HG02885 (cell line): ENCODE measurements at regions not wholly inside any gene's neighbourhood (a gene's known extent, or its start where the extent isn't known, plus 50 kb on each side); places are given as distances from the start of the nearest gene placed in this dataset.

Source experiments
- ATAC-seq: cut with Tn5 transposase; IDR thresholded peaks from one replicate; pipeline ENCODE4 v1.9.1; 2021; ENCODE audit warnings: mild to moderate bottlenecking; ENCODE audit not compliant: unreplicated experiment, poor library complexity

- no peak for ATAC-seq
Observed at GRCh38 chr13:22653866-22654265, 526.9 kb upstream of the SGCG start.

GRCh38 chr13:22655106-22655852 is 525.5 kb upstream of the SGCG start:
- no peak for ATAC-seq

GRCh38 chr13:22662771-22663170 is 518.0 kb upstream of the SGCG start:
- ATAC-seq: no peak

GRCh38 chr13:22665506-22665905 is 515.3 kb upstream of the SGCG start:
- ATAC-seq: no peak

- ATAC-seq: no peak
Observed at GRCh38 chr13:22690756-22691155, 490.0 kb upstream of the SGCG start.

- no peak for ATAC-seq
Observed at GRCh38 chr13:22693691-22694090, 487.1 kb upstream of the SGCG start.

GRCh38 chr13:22696433-22696832 is 484.3 kb upstream of the SGCG start:
- no peak for ATAC-seq

- ATAC-seq: no peak
Observed at GRCh38 chr13:22698467-22698866, 482.3 kb upstream of the SGCG start.

GRCh38 chr13:22700246-22700887 is 480.4 kb upstream of the SGCG start:
- no peak for ATAC-seq

- ATAC-seq: no peak
Observed at GRCh38 chr13:22703601-22704209, 477.1 kb upstream of the SGCG start.

- ATAC-seq: no peak
Observed at GRCh38 chr13:22707946-22708345, 472.8 kb upstream of the SGCG start.

- ATAC-seq: no peak
Observed at GRCh38 chr13:22717036-22717435, 463.7 kb upstream of the SGCG start.

GRCh38 chr13:22726726-22727125 is 454.1 kb upstream of the SGCG start:
- ATAC-seq: no peak

GRCh38 chr13:22735011-22735995 is 445.5 kb upstream of the SGCG start:
- ATAC-seq: no peak

GRCh38 chr13:22736084-22736767 is 444.6 kb upstream of the SGCG start:
- no peak for ATAC-seq

- ATAC-seq: no peak
Observed at GRCh38 chr13:22736768-22737092, 444.0 kb upstream of the SGCG start.

- ATAC-seq: no peak
Observed at GRCh38 chr13:22738357-22738756, 442.4 kb upstream of the SGCG start.

GRCh38 chr13:22740264-22740663 is 440.5 kb upstream of the SGCG start:
- ATAC-seq: no peak

- no peak for ATAC-seq
Observed at GRCh38 chr13:22744688-22745452, 435.9 kb upstream of the SGCG start.
